ENCODE measurements at regions not wholly inside any gene's neighbourhood (a gene's known extent, or its start where the extent isn't known, plus 50 kb on each side); places are given as distances from the start of the nearest gene placed in this dataset.
"Not testable (repeated sequence)": the region's sequence is repeated elsewhere in the genome, so short reads cannot be mapped to it uniquely, and the experiment has no call there.

GRCh38 chr12:118541071-118541470, 164.7 kb downstream of the SUDS3 start:
- DNase-seq, result no peak

GRCh38 chr12:118541934-118542333, 165.6 kb downstream of the SUDS3 start:
- DNase-seq, result no peak

GRCh38 chr12:118543651-118544050, 167.3 kb downstream of the SUDS3 start:
- DNase-seq, result no peak

- DNase-seq, result no peak
Measured at GRCh38 chr12:118544569-118544968, 168.2 kb downstream of the SUDS3 start.

GRCh38 chr12:118547606-118548005, 171.3 kb downstream of the SUDS3 start:
- DNase-seq, result not testable (repeated sequence)

GRCh38 chr12:118548887-118549509, 172.6 kb downstream of the SUDS3 start:
- no peak for DNase-seq

GRCh38 chr12:118549510-118549980, 173.2 kb downstream of the SUDS3 start:
- DNase-seq, result no peak

GRCh38 chr12:118553856-118554504, 177.6 kb downstream of the SUDS3 start:
- no peak for DNase-seq

- no peak for DNase-seq
Measured at GRCh38 chr12:118558941-118559340, 182.6 kb downstream of the SUDS3 start.

GRCh38 chr12:118560733-118561132, 184.4 kb downstream of the SUDS3 start:
- DNase-seq, result no peak

GRCh38 chr12:118571730-118572129, 195.4 kb downstream of the SUDS3 start:
- DNase-seq, result no peak

GRCh38 chr12:118574288-118574687, 197.9 kb downstream of the SUDS3 start:
- no peak for DNase-seq

- no peak for DNase-seq
Measured at GRCh38 chr12:118575730-118576129, 199.4 kb downstream of the SUDS3 start.

- DNase-seq, result no peak
Measured at GRCh38 chr12:118581371-118581770, 205.0 kb downstream of the SUDS3 start.

- DNase-seq, result no peak
Measured at GRCh38 chr12:118582863-118583262, 206.5 kb downstream of the SUDS3 start.

GRCh38 chr12:118586433-118586832, 210.1 kb downstream of the SUDS3 start:
- DNase-seq, result no peak

GRCh38 chr12:118589162-118589561, 212.8 kb downstream of the SUDS3 start:
- no peak for DNase-seq

- DNase-seq, result no peak
Measured at GRCh38 chr12:118590406-118591150, 214.2 kb downstream of the SUDS3 start.

- DNase-seq, result no peak
Measured at GRCh38 chr12:118603610-118604361, 227.4 kb downstream of the SUDS3 start.

GRCh38 chr12:118606690-118607089, 230.3 kb downstream of the SUDS3 start:
- DNase-seq, result no peak

- DNase-seq, result no peak
Measured at GRCh38 chr12:118607831-118608230, 231.5 kb downstream of the SUDS3 start.

- DNase-seq, result no peak
Measured at GRCh38 chr12:118608770-118609344, 232.5 kb downstream of the SUDS3 start.

GRCh38 chr12:118611295-118611694, 234.9 kb downstream of the SUDS3 start:
- DNase-seq, result no peak

Data from NCI-H1417 treated with DMSO at 0.1 percent for 48 hours (cell line).